Keratinocyte (primary cell): ENCODE measurements at regions not wholly inside any gene's neighbourhood (a gene's known extent, or its start where the extent isn't known, plus 50 kb on each side); places are given as distances from the start of the nearest gene placed in this dataset.

Experiments
- DNase-seq: peaks from one replicate; pipeline ENCODE4 v3.0.0-alpha.2; 2011; ENCODE audit warnings: low read depth, missing footprints, low spot score
- FAIRE-seq: peaks from 2 replicates; lab custom pipeline; 2011; peaks lifted over from hg19 to GRCh38; lab: Jason Lieb, UNC
- H2AFZ ChIP-seq: 2 replicates; pipeline ENCODE4 v1.6.0; 2012; ENCODE audit warnings: low read length, control low read depth, inconsistent platforms; ENCODE audit not compliant: control insufficient read depth
- H3K27ac ChIP-seq: 2 replicates; pipeline ENCODE4 v1.5.1; 2011; ENCODE audit warnings: low read length; ENCODE audit not compliant: control insufficient read depth, insufficient read depth
- H3K27me3 ChIP-seq: 3 replicates; pipeline ENCODE4 v1.6.0; 2011; ENCODE audit warnings: low read length; ENCODE audit not compliant: control insufficient read depth, insufficient read depth; ENCODE audit errors: extremely low read depth
- H3K36me3 ChIP-seq, 2 experiments: 2 replicates in 1 of 2; 3 replicates in 1 of 2; pipeline ENCODE4 v1.5.1; 2011; ENCODE audit warnings: low read length in 2 of 2, mild to moderate bottlenecking in 1 of 2; ENCODE audit not compliant: control insufficient read depth in 2 of 2, insufficient read depth in 2 of 2; ENCODE audit errors: extremely low read depth in 1 of 2
- H3K4me1 ChIP-seq: 3 replicates; pipeline ENCODE4 v1.5.1; 2011; ENCODE audit warnings: low read length; ENCODE audit not compliant: control insufficient read depth, insufficient read depth; ENCODE audit errors: extremely low read depth
- H3K4me2 ChIP-seq: 3 replicates; pipeline ENCODE4 v1.6.0; 2011; ENCODE audit warnings: low read depth, low read length; ENCODE audit not compliant: control insufficient read depth, insufficient read depth; ENCODE audit errors: extremely low read depth
- H3K4me3 ChIP-seq, 3 experiments: fragments of 200-600 bp in 1 of 3; sonication (generic) in 1 of 3; 2 replicates in 2 of 3; 3 replicates in 1 of 3; pipeline ENCODE4 v1.5.1; 2011 to 2016; ENCODE audit warnings: low read length in 3 of 3, mild to moderate bottlenecking in 3 of 3, control low read depth in 2 of 3, inconsistent platforms in 1 of 3, low read depth in 1 of 3, mixed read lengths in 1 of 3, mixed run types in 1 of 3, moderate library complexity in 1 of 3; ENCODE audit not compliant: control insufficient read depth in 2 of 3, insufficient read depth in 2 of 3; ENCODE audit errors: extremely low read depth in 1 of 3
- H3K79me2 ChIP-seq: 2 replicates; pipeline ENCODE4 v1.6.0; 2012; ENCODE audit warnings: low read length; ENCODE audit not compliant: control insufficient read depth, insufficient read depth
- H3K9ac ChIP-seq: 3 replicates; pipeline ENCODE4 v1.6.0; 2011; ENCODE audit warnings: low read length; ENCODE audit not compliant: control insufficient read depth, insufficient read depth; ENCODE audit errors: extremely low read depth
- H3K9me1 ChIP-seq: 3 replicates; pipeline ENCODE4 v1.6.0; 2011; ENCODE audit warnings: low read length; ENCODE audit not compliant: control insufficient read depth, insufficient read depth; ENCODE audit errors: extremely low read depth
- H3K9me3 ChIP-seq: 2 replicates; pipeline ENCODE4 v1.5.1; 2012; ENCODE audit warnings: low read depth, low read length; ENCODE audit not compliant: control insufficient read depth
- H4K20me1 ChIP-seq: 3 replicates; pipeline ENCODE4 v1.6.0; 2011; ENCODE audit warnings: low read length; ENCODE audit not compliant: control insufficient read depth, insufficient read depth; ENCODE audit errors: extremely low read depth
- CTCF ChIP-seq, 3 experiments: IDR thresholded peaks in 1 of 3; conservative IDR thresholded peaks in 1 of 3; optimal IDR thresholded peaks in 1 of 3; 2 replicates in 2 of 3; 3 replicates in 1 of 3; pipeline versions ENCODE3 to v1.5.1; 2011; ENCODE audit warnings: low read length in 3 of 3, mild to moderate bottlenecking in 3 of 3, moderate library complexity in 2 of 3, control low read depth in 1 of 3, inconsistent platforms in 1 of 3; ENCODE audit not compliant: insufficient read depth in 2 of 3; ENCODE audit errors: extremely low read depth in 1 of 3
- EZH2 ChIP-seq: IDR thresholded peaks from one replicate; pipeline ENCODE4 v1.6.1; 2012; ENCODE audit warnings: inconsistent platforms, mild to moderate bottlenecking, low read length, moderate library complexity
- dilution Hi-C: fragments of 300-500 bp; cut with MboI; formaldehyde crosslinking; loops from one replicate; pipeline ENCODE4 v1.7.0; 2020; ENCODE audit warnings: low sequenced_read_pairs; ENCODE audit not compliant: extremely low pct_ligation_motif_present

- Histone ChIP-seq H3K9ac (no peak overlapping the region), H3K4me1 (peaks cover 16% of the 10 kb centered on the region), H3K4me3 (no peak overlapping the region), H3K4me2 (no peak overlapping the region), H4K20me1 (peaks cover 3% of the 10 kb centered on the region), H3K27me3 (no peaks in the 10 kb centered on the region), H3K36me3 (no peaks in the 10 kb centered on the region), H3K27ac (no peak overlapping the region), H3K9me1 (no peaks in the 10 kb centered on the region), H3K9me3 (no peaks in the 10 kb centered on the region), H3K79me2 (no peaks in the 10 kb centered on the region), H2AFZ (peak overlapping the region; percentile 40)
- dilution Hi-C loops = no loop called here
- no peak for TF ChIP-seq EZH2
- peak; percentile 60 to 76 (median 75) for TF ChIP-seq CTCF (optimal IDR thresholded peaks at IDR 0.05 in 1 of 3, IDR thresholded peaks at IDR 0.05 in 1 of 3, conservative IDR thresholded peaks at IDR 0.05 in 1 of 3; ENCODE audit: extremely low read depth in 1 of 3, insufficient read depth in 2 of 3, low read length in 3 of 3)
- DNase-seq (no peak), FAIRE-seq (peak; percentile 76)
Observed at GRCh38 chr7:4610768-4611467, 71.2 kb upstream of the FOXK1 start.

DNA sequence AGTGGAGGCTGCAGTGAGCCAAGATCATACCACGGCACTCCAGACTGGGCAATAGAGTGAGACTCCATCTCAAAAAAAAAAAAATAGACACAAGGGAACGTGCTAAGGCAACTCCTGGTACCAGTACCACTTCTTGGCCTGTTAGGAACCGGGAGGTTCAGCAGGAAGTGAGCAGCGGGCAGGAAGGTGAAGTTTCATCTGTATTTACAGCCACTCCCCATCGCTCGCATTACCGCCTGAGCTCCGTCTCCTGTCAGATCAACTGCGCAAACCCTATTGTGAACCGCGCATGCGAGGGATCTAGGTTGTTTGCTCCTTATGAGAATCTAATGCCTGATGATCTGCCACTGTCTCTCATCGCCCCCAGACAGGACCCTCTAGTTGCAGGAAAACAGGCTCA, 69.9 kb upstream of the FOXK1 start:
- dilution Hi-C loops = no loop called here
- H3K79me2 ChIP-seq = no peaks in the 10 kb centered on the region
- TF ChIP-seq CTCF (optimal IDR thresholded peaks at IDR 0.05 in 1 of 3, IDR thresholded peaks at IDR 0.05 in 1 of 3, conservative IDR thresholded peaks at IDR 0.05 in 1 of 3; ENCODE audit: extremely low read depth in 1 of 3, insufficient read depth in 2 of 3, low read length in 3 of 3) (no peak), EZH2 (no peak)
- H4K20me1 ChIP-seq = peaks cover 3% of the 10 kb centered on the region
- H3K27me3 ChIP-seq = no peaks in the 10 kb centered on the region
- H3K36me3 ChIP-seq = no peaks in the 10 kb centered on the region
- H3K27ac ChIP-seq = no peak overlapping the region
- peaks cover 16% of the 10 kb centered on the region for H3K4me1 ChIP-seq
- no peak overlapping the region for H2AFZ ChIP-seq
- H3K9me3 ChIP-seq = no peaks in the 10 kb centered on the region
- no peak overlapping the region for H3K9ac ChIP-seq
- DNase-seq = no peak
- no peak overlapping the region for H3K4me2 ChIP-seq
- H3K9me1 ChIP-seq = no peaks in the 10 kb centered on the region
- no peak overlapping the region for H3K4me3 ChIP-seq
- no peak for FAIRE-seq
